LNCaP clone FGC (cell line): ENCODE measurements at regions not wholly inside any gene's neighbourhood (a gene's known extent, or its start where the extent isn't known, plus 50 kb on each side); places are given as distances from the start of the nearest gene placed in this dataset.

Experiments
- DNase-seq: peaks from one replicate; pipeline ENCODE4 v3.0.0-alpha.2; 2011; ENCODE audit warnings: low read depth
- H3K4me3 ChIP-seq: 2 replicates; pipeline ENCODE4 v1.5.1; 2011; ENCODE audit warnings: mild to moderate bottlenecking, low read depth, low read length, control low read depth
- CTCF ChIP-seq: IDR thresholded peaks from 2 replicates; pipeline ENCODE4 v1.5.1; 2012; ENCODE audit warnings: mild to moderate bottlenecking; ENCODE audit not compliant: control insufficient read depth, insufficient read depth; ENCODE audit errors: extremely low read depth

GRCh38 chr5:24381861-24382489 lies 262.8 kb downstream of the CDH10 start:
- no peak for DNase-seq
- no peak overlapping the region for H3K4me3 ChIP-seq
- TF ChIP-seq CTCF = no peak

- no peak for DNase-seq
- TF ChIP-seq CTCF = no peak
- H3K4me3 ChIP-seq = no peak overlapping the region
Measured at GRCh38 chr5:24385070-24385469, 259.7 kb downstream of the CDH10 start.

GRCh38 chr5:24385617-24386016 lies 259.2 kb downstream of the CDH10 start:
- no peak for TF ChIP-seq CTCF
- H3K4me3 ChIP-seq = no peak overlapping the region
- DNase-seq = no peak

GRCh38 chr5:24388448-24388847 lies 256.3 kb downstream of the CDH10 start:
- H3K4me3 ChIP-seq = no peak overlapping the region
- no peak for DNase-seq
- TF ChIP-seq CTCF = no peak

- TF ChIP-seq CTCF = no peak
- no peak for DNase-seq
- no peak overlapping the region for H3K4me3 ChIP-seq
Measured at GRCh38 chr5:24389968-24390367, 254.8 kb downstream of the CDH10 start.

GRCh38 chr5:24391816-24392215 lies 253.0 kb downstream of the CDH10 start:
- no peak for TF ChIP-seq CTCF
- no peak overlapping the region for H3K4me3 ChIP-seq
- DNase-seq = no peak

GRCh38 chr5:24397601-24398000 lies 247.2 kb downstream of the CDH10 start:
- H3K4me3 ChIP-seq = no peak overlapping the region
- no peak for DNase-seq

More at GRCh38 chr5:24397601-24398000, 247.2 kb downstream of the CDH10 start:
- no peak for TF ChIP-seq CTCF
